GM12891 (cell line): ENCODE measurements at regions not wholly inside any gene's neighbourhood (a gene's known extent, or its start where the extent isn't known, plus 50 kb on each side); places are given as distances from the start of the nearest gene placed in this dataset.

ENCODE experiments used
- POLR2A ChIP-seq: IDR thresholded peaks from 2 replicates; pipeline ENCODE4 v1.6.1; 2011; ENCODE audit warnings: low read depth, low read length, control low read depth
- SPI1 ChIP-seq: IDR thresholded peaks from 2 replicates; pipeline ENCODE4 v1.6.1; 2011; ENCODE audit warnings: low read depth, low read length, control low read depth

DNA sequence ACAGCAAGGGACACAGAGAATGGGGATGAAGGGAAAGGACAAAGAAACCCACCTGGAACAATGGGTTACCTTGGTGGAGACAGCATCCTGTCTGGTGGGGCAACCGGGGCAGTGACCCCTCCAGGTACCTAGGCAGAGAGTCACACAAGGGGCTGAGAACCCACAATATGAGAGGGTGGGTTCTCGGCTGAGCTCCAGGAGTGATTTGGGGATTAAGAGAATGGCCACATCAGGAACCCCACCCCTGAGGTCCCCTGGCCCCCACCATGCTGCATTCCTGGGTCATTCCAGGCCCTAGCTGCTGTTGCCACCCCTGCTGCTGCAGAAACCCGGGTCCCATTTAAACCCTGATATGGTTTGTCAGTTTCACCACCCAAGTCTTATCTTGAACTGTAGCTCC is 172.3 kb downstream of the RTP5 start:
- TF ChIP-seq POLR2A (no peak), SPI1 (no peak)
